A549 (cell line): ENCODE measurements at regions not wholly inside any gene's neighbourhood (a gene's known extent, or its start where the extent isn't known, plus 50 kb on each side); places are given as distances from the start of the nearest gene placed in this dataset.

Experiments
- ATAC-seq, 2 experiments: fragments of 200-7000 bp in 1 of 2; fragments of >200 bp in 1 of 2; cut with Nextera tagmentation in 1 of 2; cut with Tn5 transposase in 1 of 2; 3 replicates each; pipeline versions ENCODE4 v1.8.0 to v1.9.1; 2018 to 2020; ENCODE audit warnings: mild to moderate bottlenecking in 1 of 2, moderate library complexity in 1 of 2
- CTCF ChIA-PET: fragments of 300-600 bp; sonication (Branson Sonifier 250); formaldehyde crosslinking; extraction: SDS; loops from one replicate; lab custom pipeline; 2021; ENCODE audit warnings: antibody characterized with exemption, inconsistent platforms; lab: Yijun Ruan, JAX
- POLR2A ChIA-PET: fragments of 350-600 bp; formaldehyde crosslinking; extraction: SDS; loops from one replicate; lab custom pipeline; 2021; ENCODE audit warnings: antibody characterized with exemption, inconsistent platforms; lab: Yijun Ruan, JAX
- DNase-seq, 2 experiments: peaks; one replicate each; pipeline versions ENCODE4 v3.0.0 to v3.0.0-alpha.2; 2011 to 2016; ENCODE audit warnings: low read depth in 1 of 2, low spot score in 1 of 2
- FAIRE-seq: peaks from 2 replicates; lab custom pipeline; 2011; peaks lifted over from hg19 to GRCh38; lab: Jason Lieb, UNC
- H3K27ac ChIP-seq, 2 experiments: fragments of >200 bp; sonication (Bioruptor Twin); formaldehyde crosslinking; 3 replicates each; pipeline ENCODE4 v1.5.1; 2016 to 2017
- H3K4me1 ChIP-seq: fragments of >200 bp; sonication (Bioruptor Twin); formaldehyde crosslinking; 3 replicates; pipeline ENCODE4 v1.6.1; 2016
- H3K4me2 ChIP-seq: fragments of >200 bp; sonication (Bioruptor Twin); formaldehyde crosslinking; 3 replicates; pipeline ENCODE4 v1.6.1; 2016
- H3K4me3 ChIP-seq: fragments of >200 bp; sonication (Bioruptor Twin); formaldehyde crosslinking; 3 replicates; pipeline ENCODE4 v1.5.1; 2016
- H3K9me3 ChIP-seq: fragments of >200 bp; sonication (Bioruptor Twin); formaldehyde crosslinking; 3 replicates; pipeline ENCODE4 v1.6.1; 2016
- ATOH8 ChIP-seq: fragments of 250-450 bp; sonication (Bioruptor Pico); IDR thresholded peaks from 2 replicates; pipeline ENCODE4 v1.5.0; 2020; ENCODE audit warnings: low read depth, mild to moderate bottlenecking, moderate library complexity
- BCL3 ChIP-seq: fragments of >200 bp; sonication (Bioruptor Twin); formaldehyde crosslinking; IDR thresholded peaks from 3 replicates; pipeline ENCODE4 v1.6.1; 2016
- BHLHE40 ChIP-seq: IDR thresholded peaks from 2 replicates; pipeline ENCODE4 v1.6.1; 2012; ENCODE audit warnings: low read depth, low read length, inconsistent platforms
- CBX8 ChIP-seq: fragments of 200-600 bp; sonication (generic); IDR thresholded peaks from 2 replicates; pipeline ENCODE4 v1.6.1; 2016
- CHD2 ChIP-seq: fragments of 150-350 bp; IDR thresholded peaks from 2 replicates; pipeline ENCODE4 v1.6.1; 2014; ENCODE audit warnings: low read length; ENCODE audit not compliant: partially characterized antibody
- CHD4 ChIP-seq: fragments of 200-600 bp; sonication (generic); IDR thresholded peaks from 2 replicates; pipeline ENCODE4 v1.6.1; 2016; ENCODE audit warnings: antibody characterized with exemption, mild to moderate bottlenecking, borderline replicate concordance
- CTCF ChIP-seq: fragments of >200 bp; sonication (Bioruptor Twin); formaldehyde crosslinking; IDR thresholded peaks from 3 replicates; pipeline ENCODE4 v1.5.1; 2016
- E2F6 ChIP-seq: IDR thresholded peaks from 2 replicates; pipeline ENCODE4 v1.6.1; 2012; ENCODE audit warnings: low read depth, borderline replicate concordance
- EHF ChIP-seq: fragments of 250-450 bp; sonication (Bioruptor Pico); IDR thresholded peaks from 2 replicates; pipeline ENCODE4 v1.5.0; 2020; ENCODE audit warnings: mild to moderate bottlenecking
- ELK1 ChIP-seq: fragments of 150-350 bp; IDR thresholded peaks from 2 replicates; pipeline ENCODE4 v1.6.1; 2014; ENCODE audit warnings: low read depth, mild to moderate bottlenecking, low read length
- EP300 ChIP-seq, 2 experiments: fragments of >200 bp; sonication (Bioruptor Twin); formaldehyde crosslinking; IDR thresholded peaks; 2 replicates in 1 of 2; 3 replicates in 1 of 2; pipeline ENCODE4 v1.6.1; 2016 to 2017
- ESRRA ChIP-seq: fragments of 150-350 bp; IDR thresholded peaks from 2 replicates; pipeline ENCODE4 v1.6.1; 2014; ENCODE audit warnings: mild to moderate bottlenecking, low read length, borderline replicate concordance
- FOSB ChIP-seq: fragments of 250-450 bp; sonication (Bioruptor Pico); IDR thresholded peaks from 2 replicates; pipeline ENCODE4 v1.5.0; 2020; ENCODE audit warnings: mild to moderate bottlenecking, moderate library complexity
- FOSL2 ChIP-seq, 2 experiments: fragments of 450-650 bp in 1 of 2; fragments of >200 bp in 1 of 2; sonication (Bioruptor Twin) in 1 of 2; formaldehyde crosslinking; IDR thresholded peaks; 2 replicates each; pipeline versions ENCODE4 v1.5.0 to v1.6.1; 2016 to 2020; ENCODE audit warnings: mild to moderate bottlenecking in 1 of 2, moderate library complexity in 1 of 2
- FOXS1 ChIP-seq: fragments of 250-450 bp; sonication (Bioruptor Pico); IDR thresholded peaks from 2 replicates; pipeline ENCODE4 v1.5.0; 2020; ENCODE audit warnings: mild to moderate bottlenecking, moderate library complexity
- GATA3 ChIP-seq: IDR thresholded peaks from 2 replicates; pipeline ENCODE4 v1.6.1; 2012; ENCODE audit warnings: borderline replicate concordance
- HES2 ChIP-seq: fragments of >200 bp; sonication (Bioruptor Twin); formaldehyde crosslinking; IDR thresholded peaks from 2 replicates; pipeline ENCODE4 v1.6.1; 2016
- HOXB13 ChIP-seq: fragments of 250-450 bp; sonication (Bioruptor Pico); IDR thresholded peaks from 2 replicates; pipeline ENCODE4 v1.5.0; 2020; ENCODE audit warnings: low read depth, mild to moderate bottlenecking, moderate library complexity
- HOXB5 ChIP-seq: fragments of 250-450 bp; sonication (Bioruptor Pico); IDR thresholded peaks from 2 replicates; pipeline ENCODE4 v1.5.0; 2020; ENCODE audit warnings: mild to moderate bottlenecking, moderate library complexity
- JUN ChIP-seq, 2 experiments: fragments of >200 bp; sonication (Bioruptor Twin); formaldehyde crosslinking; IDR thresholded peaks; 2 replicates in 1 of 2; 3 replicates in 1 of 2; pipeline ENCODE4 v1.6.1; 2016 to 2017
- JUNB ChIP-seq: fragments of >200 bp; sonication (Bioruptor Twin); formaldehyde crosslinking; IDR thresholded peaks from 2 replicates; pipeline ENCODE4 v1.6.1; 2016
- MAFK ChIP-seq: fragments of 450-650 bp; IDR thresholded peaks from 2 replicates; pipeline ENCODE4 v1.6.1; 2014; ENCODE audit not compliant: partially characterized antibody
- MAX ChIP-seq: IDR thresholded peaks from 2 replicates; pipeline ENCODE4 v1.6.1; 2012
- NFE2L2 ChIP-seq: fragments of 150-350 bp; conservative IDR thresholded peaks from 2 replicates; pipeline ENCODE4 v1.6.1; 2014; ENCODE audit warnings: low read length
- NPAS2 ChIP-seq: fragments of 250-450 bp; sonication (Bioruptor Pico); IDR thresholded peaks from 2 replicates; pipeline ENCODE4 v1.8.0; 2022; ENCODE audit warnings: mild to moderate bottlenecking, moderate library complexity, borderline replicate concordance
- NR3C1 ChIP-seq: fragments of >200 bp; sonication (Bioruptor Twin); formaldehyde crosslinking; IDR thresholded peaks from 3 replicates; pipeline ENCODE4 v1.6.1; 2017
- POLR2A ChIP-seq: IDR thresholded peaks from 2 replicates; pipeline ENCODE4 v1.6.1; 2012; ENCODE audit warnings: mild to moderate bottlenecking, low read length
- POLR2AphosphoS2 ChIP-seq: conservative IDR thresholded peaks from 2 replicates; pipeline ENCODE4 v1.6.1; 2012; ENCODE audit warnings: low read length, improper control_type of control experiment, inconsistent platforms
- RARB ChIP-seq: fragments of 250-450 bp; sonication (Bioruptor Pico); IDR thresholded peaks from 2 replicates; pipeline ENCODE4 v1.8.0; 2021; ENCODE audit warnings: mild to moderate bottlenecking, moderate library complexity
- RCOR1 ChIP-seq: fragments of 150-350 bp; IDR thresholded peaks from 2 replicates; pipeline ENCODE4 v1.6.1; 2014; ENCODE audit warnings: antibody characterized with exemption, low read length, low read depth
- RFX5 ChIP-seq: fragments of 450-650 bp; IDR thresholded peaks from 2 replicates; pipeline ENCODE4 v1.7.1; 2014; ENCODE audit warnings: antibody characterized with exemption, mild to moderate bottlenecking, moderate library complexity
- SMC3 ChIP-seq: fragments of >200 bp; sonication (Bioruptor Twin); formaldehyde crosslinking; IDR thresholded peaks from 3 replicates; pipeline ENCODE4 v1.6.1; 2018; ENCODE audit warnings: inconsistent platforms
- TP53 ChIP-seq: fragments of 250-450 bp; sonication (Bioruptor Pico); IDR thresholded peaks from 2 replicates; pipeline ENCODE4 v1.5.0; 2021; ENCODE audit warnings: mild to moderate bottlenecking, moderate library complexity
- ZC3H11A ChIP-seq: fragments of 450-650 bp; IDR thresholded peaks from 2 replicates; pipeline ENCODE4 v1.6.1; 2014; ENCODE audit warnings: antibody characterized with exemption, mild to moderate bottlenecking
- ZFP36 ChIP-seq: fragments of 450-650 bp; IDR thresholded peaks from 2 replicates; pipeline ENCODE4 v1.6.1; 2014; ENCODE audit warnings: borderline replicate concordance; ENCODE audit not compliant: partially characterized antibody
- ZSCAN20 ChIP-seq: fragments of 250-450 bp; sonication (Bioruptor Pico); IDR thresholded peaks from 2 replicates; pipeline ENCODE4 v1.8.0; 2022; ENCODE audit warnings: mild to moderate bottlenecking, moderate library complexity
- WGBS: methylation state at CpG from one replicate; pipeline ENCODE4 v1.1.6; 2017; ENCODE audit errors: missing lambda C conversion rate; 5-methylcytosine and 5-hydroxymethylcytosine counted together

GRCh38 chr13:40115426-40115825 lies 460.0 kb downstream of the COG6 start (continued):
- TF ChIP-seq FOSL2 (IDR thresholded peaks at IDR 0.05) (no peak), FOSL2 (CRISPR knock-in tag; IDR thresholded peaks at IDR 0.05) (no peak), SMC3 (no peak), FOSB (no peak), ESRRA (no peak), GATA3 (no peak)

- H3K9me3 ChIP-seq: peaks cover 8% of the 10 kb centered on the region; the same call in 1 of the 3 replicates
- H3K4me2 ChIP-seq: peak overlapping the region; percentile 80
- peak overlapping the region; percentile 83 to 90 for H3K27ac ChIP-seq
- ATAC-seq: peak; percentile 94 to 96
- WGBS: 0% methylated on average over 6 of the region's 6 CpGs
- FAIRE-seq: peak; percentile 88
- ChIA-PET POLR2A (no interaction called here), CTCF (no interaction called here)
- peaks cover 31% of the 10 kb centered on the region for H3K4me1 ChIP-seq
- peak overlapping the region; percentile 14; the same call in 1 of the 3 replicates for H3K4me3 ChIP-seq
- peak; percentile 60 to 93 for DNase-seq
- TF ChIP-seq EHF (CRISPR knock-in tag) (peak; percentile 40; the same call in 1 of the 2 replicates), CTCF (no peak), FOXS1 (no peak), ZSCAN20 (no peak), BCL3 (0 out of 3 replicates have a peak, but pooled peaks have one; percentile 30), JUN (IDR thresholded peaks at IDR 0.05) (peak; percentile 41 to 54; a peak in 2 of 5 replicates), EP300 (IDR thresholded peaks at IDR 0.05) (peak; percentile 56 to 66; a peak in 2 of 5 replicates), MAFK (no peak), BHLHE40 (peak; percentile 56; the same call in 1 of the 2 replicates), FOSB (no peak), POLR2AphosphoS2 (no peak), CHD2 (no peak), RFX5 (no peak), POLR2A (no peak), SMC3 (peak; percentile 35; the same call in 2 of the 3 replicates), GATA3 (peak; percentile 64; the same call in 1 of the 2 replicates), RCOR1 (no peak), NPAS2 (no peak), ZFP36 (no peak), CBX8 (no peak), ESRRA (peak; percentile 58; the same call in 1 of the 2 replicates), NFE2L2 (no peak), ZC3H11A (no peak), RARB (CRISPR knock-in tag) (0 out of 2 replicates have a peak, but pooled peaks have one; percentile 30), MAX (peak; percentile 67), ATOH8 (0 out of 2 replicates have a peak, but pooled peaks have one; percentile 17), HES2 (no peak), CHD4 (no peak), ELK1 (no peak), TP53 (no peak), JUNB (peak; percentile 78), HOXB5 (CRISPR knock-in tag) (0 out of 2 replicates have a peak, but pooled peaks have one; percentile 48), E2F6 (no peak), NR3C1 (no peak), HOXB13 (no peak)
Observed at GRCh38 chr13:40116008-40116407, 460.5 kb downstream of the COG6 start.
